ENCODE measurements at regions not wholly inside any gene's neighbourhood (a gene's known extent, or its start where the extent isn't known, plus 50 kb on each side); places are given as distances from the start of the nearest gene placed in this dataset.

DNA sequence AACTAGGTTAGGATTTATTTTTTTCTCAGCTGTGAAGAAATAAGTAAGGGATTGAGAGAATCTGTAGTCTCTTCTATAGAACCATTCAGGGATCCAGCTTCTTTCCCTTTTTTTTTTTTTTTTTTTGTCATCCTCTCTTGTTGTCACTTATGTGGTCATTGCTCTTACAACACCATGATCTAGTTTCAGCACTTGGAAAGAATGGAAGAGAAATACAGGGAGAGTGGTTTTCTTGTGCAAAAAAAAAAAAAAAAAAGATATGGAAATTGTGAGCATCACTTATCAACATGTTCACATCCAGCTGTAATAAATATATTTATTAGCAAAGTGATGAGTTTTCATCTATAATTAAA, 599.3 kb downstream of the SLC6A15 start:
- no peak overlapping the region for H3K9ac ChIP-seq (ENCODE audit: insufficient read depth, low read length, poor library complexity, severe bottlenecking)
- H2AFZ ChIP-seq (ENCODE audit: insufficient read depth, low read depth, low read length, poor library complexity, severe bottlenecking) = no peak overlapping the region
- H3K36me3 ChIP-seq (replicated peaks in 1 of 2; ENCODE audit: control insufficient read depth in 1 of 2, insufficient read depth in 2 of 2, low read length in 2 of 2) = no peaks in the 10 kb centered on the region
- peaks cover 0 to 2% (median 0%) of the 10 kb centered on the region in 3 donors for H3K27me3 Mint-ChIP-seq (ENCODE audit: low read depth in 3 of 3)
- H3K4me2 ChIP-seq (replicated peaks; ENCODE audit: extremely low read depth, low read length, poor library complexity, severe bottlenecking) = no peak overlapping the region
- no peaks in the 10 kb centered on the region for H3K4me1 ChIP-seq (ENCODE audit: control insufficient read depth in 1 of 2, insufficient read depth in 2 of 2, low read length in 2 of 2)
- no peak for DNase-seq
- no peak overlapping the region for H3K27ac ChIP-seq (ENCODE audit: low read depth in 1 of 2, low read length in 2 of 2)
- TF ChIP-seq CTCF (IDR thresholded peaks at IDR 0.05) = no peak
- no peaks in the 10 kb centered on the region for H3K36me3 Mint-ChIP-seq
- H3K9me3 Mint-ChIP-seq = peaks cover 0 to 5% (median 2%) of the 10 kb centered on the region in 7 donors
- intact Hi-C loops (cut with micrococcal nuclease) = no loop called here
- no peaks in the 10 kb centered on the region for H3K79me2 ChIP-seq (ENCODE audit: insufficient read depth, low read length)
- H3K4me1 Mint-ChIP-seq = no peaks in the 10 kb centered on the region
- peaks cover 0 to 3% of the 10 kb centered on the region in 2 donors for H3K9me3 ChIP-seq (replicated peaks in 1 of 2; ENCODE audit: control insufficient read depth in 1 of 2, insufficient read depth in 1 of 2, low read length in 2 of 2)
- H3K4me3 Mint-ChIP-seq = no peak overlapping the region
- H3K4me3 ChIP-seq (replicated peaks in 1 of 3; ENCODE audit: low read depth in 2 of 3, low read length in 3 of 3) = no peak overlapping the region
- no peaks in the 10 kb centered on the region for H4K20me1 ChIP-seq (ENCODE audit: insufficient read depth, low read length)
- H3K27ac Mint-ChIP-seq = no peak overlapping the region
- no peaks in the 10 kb centered on the region for H3K27me3 ChIP-seq (ENCODE audit: control insufficient read depth in 2 of 2, insufficient read depth in 2 of 2, low read length in 2 of 2)

GRCh38 chr12:84308211-84308610, 604.4 kb downstream of the SLC6A15 start:
- H3K36me3 Mint-ChIP-seq = no peaks in the 10 kb centered on the region
- H3K9me3 ChIP-seq (replicated peaks in 1 of 2; ENCODE audit: control insufficient read depth in 1 of 2, insufficient read depth in 1 of 2, low read length in 2 of 2) = peaks cover 0 to 3% of the 10 kb centered on the region in 2 donors
- H3K27me3 ChIP-seq (ENCODE audit: control insufficient read depth in 2 of 2, insufficient read depth in 2 of 2, low read length in 2 of 2) = no peaks in the 10 kb centered on the region
- no peak for TF ChIP-seq CTCF (IDR thresholded peaks at IDR 0.05)
- H4K20me1 ChIP-seq (ENCODE audit: insufficient read depth, low read length) = no peaks in the 10 kb centered on the region
- H3K9ac ChIP-seq (ENCODE audit: insufficient read depth, low read length, poor library complexity, severe bottlenecking) = no peak overlapping the region
- DNase-seq = no peak
- no peak overlapping the region for H3K27ac ChIP-seq (ENCODE audit: low read depth in 1 of 2, low read length in 2 of 2)
- peaks cover 0 to 5% (median 3%) of the 10 kb centered on the region in 7 donors for H3K9me3 Mint-ChIP-seq
- WGBS (ENCODE audit: insufficient coverage) = no CpG with 5 or more reads among the region's 1 CpG
- H3K4me2 ChIP-seq (replicated peaks; ENCODE audit: extremely low read depth, low read length, poor library complexity, severe bottlenecking) = no peak overlapping the region
- no peak overlapping the region for H3K4me3 Mint-ChIP-seq
- H3K4me1 Mint-ChIP-seq = no peaks in the 10 kb centered on the region
- H3K36me3 ChIP-seq (replicated peaks in 1 of 2; ENCODE audit: control insufficient read depth in 1 of 2, insufficient read depth in 2 of 2, low read length in 2 of 2) = no peaks in the 10 kb centered on the region
- no peak overlapping the region for H3K4me3 ChIP-seq (replicated peaks in 1 of 3; ENCODE audit: low read depth in 2 of 3, low read length in 3 of 3)
- peaks cover 0 to 2% (median 0%) of the 10 kb centered on the region in 3 donors for H3K27me3 Mint-ChIP-seq (ENCODE audit: low read depth in 3 of 3)
- intact Hi-C loops (cut with micrococcal nuclease) = no loop called here
- H2AFZ ChIP-seq (ENCODE audit: insufficient read depth, low read depth, low read length, poor library complexity, severe bottlenecking) = no peak overlapping the region
- H3K4me1 ChIP-seq (ENCODE audit: control insufficient read depth in 1 of 2, insufficient read depth in 2 of 2, low read length in 2 of 2) = no peaks in the 10 kb centered on the region
- no peak overlapping the region for H3K27ac Mint-ChIP-seq
- no peaks in the 10 kb centered on the region for H3K79me2 ChIP-seq (ENCODE audit: insufficient read depth, low read length)

Data from CD14-positive monocyte (primary cell).